Mesendoderm (in vitro differentiated cells): ENCODE measurements at regions not wholly inside any gene's neighbourhood (a gene's known extent, or its start where the extent isn't known, plus 50 kb on each side); places are given as distances from the start of the nearest gene placed in this dataset.
A peak's percentile ranks its signal among the peaks of the same experiment; 100 is the strongest.

ENCODE experiments used
- DNase-seq: peaks from one replicate; pipeline ENCODE4 v3.0.0; 2013
- H2AK5ac ChIP-seq: 2 replicates; pipeline ENCODE4 v1.6.1; 2013; ENCODE audit warnings: low read length, inconsistent platforms
- H2BK120ac ChIP-seq: 2 replicates; pipeline ENCODE4 v1.6.1; 2013; ENCODE audit warnings: low read depth, mild to moderate bottlenecking, low read length, moderate library complexity, mixed read lengths
- H2BK15ac ChIP-seq: replicated peaks from 2 replicates; pipeline ENCODE4 v1.6.1; 2013; ENCODE audit warnings: low read depth, mild to moderate bottlenecking, moderate library complexity
- H2BK5ac ChIP-seq: 2 replicates; pipeline ENCODE4 v1.6.1; 2013; ENCODE audit warnings: low read length, inconsistent platforms
- H3K18ac ChIP-seq: 2 replicates; pipeline ENCODE4 v1.6.1; 2013; ENCODE audit warnings: mild to moderate bottlenecking, low read length, mixed read lengths
- H3K23ac ChIP-seq: one replicate; pipeline ENCODE4 v1.6.1; 2013; ENCODE audit warnings: low read length
- H3K27ac ChIP-seq: 2 replicates; pipeline ENCODE4 v1.5.1; 2013; ENCODE audit warnings: low read depth, mild to moderate bottlenecking, inconsistent platforms, low read length, moderate library complexity
- H3K27me3 ChIP-seq: 2 replicates; pipeline ENCODE4 v1.6.1; 2013; ENCODE audit warnings: low read length, control low read depth, mild to moderate bottlenecking, inconsistent platforms; ENCODE audit not compliant: insufficient read depth, poor library complexity
- H3K36me3 ChIP-seq: 2 replicates; pipeline ENCODE4 v1.6.1; 2013; ENCODE audit warnings: low read length, inconsistent platforms; ENCODE audit not compliant: control insufficient read depth, insufficient read depth
- H3K4ac ChIP-seq: one replicate; pipeline ENCODE4 v1.6.1; 2013; ENCODE audit warnings: low read depth, mild to moderate bottlenecking, low read length, moderate library complexity
- H3K4me1 ChIP-seq: 2 replicates; pipeline ENCODE4 v1.6.1; 2013; ENCODE audit warnings: low read depth, low read length, inconsistent platforms; ENCODE audit not compliant: control insufficient read depth
- H3K4me2 ChIP-seq: 2 replicates; pipeline ENCODE4 v1.6.1; 2013; ENCODE audit warnings: low read length
- H3K4me3 ChIP-seq: 2 replicates; pipeline ENCODE4 v1.5.1; 2013; ENCODE audit warnings: mild to moderate bottlenecking, low read length
- H3K56ac ChIP-seq: one replicate; pipeline ENCODE4 v1.6.1; 2013; ENCODE audit warnings: low read length
- H3K79me1 ChIP-seq: 2 replicates; pipeline ENCODE4 v1.6.1; 2013; ENCODE audit warnings: low read length, inconsistent platforms
- H3K79me2 ChIP-seq: 2 replicates; pipeline ENCODE4 v1.6.1; 2013; ENCODE audit warnings: mild to moderate bottlenecking, low read length; ENCODE audit not compliant: control insufficient read depth, insufficient read depth
- H3K9ac ChIP-seq: 2 replicates; pipeline ENCODE4 v1.6.1; 2013; ENCODE audit warnings: low read length, inconsistent platforms
- H4K5ac ChIP-seq: one replicate; pipeline ENCODE4 v1.6.1; 2013; ENCODE audit warnings: low read length
- H4K8ac ChIP-seq: one replicate; pipeline ENCODE4 v1.6.1; 2013; ENCODE audit warnings: low read depth, mild to moderate bottlenecking, control low read depth, low read length, moderate library complexity
- whole genome bisulfite sequencing: extraction: QIAGEN DNeasy Blood & Tissue Kit; methylation state at CpG from one replicate; pipeline ENCODE4 v1.1.7; 2013; ENCODE audit warnings: low lambda C conversion rate, missing lambda C conversion rate; ENCODE audit not compliant: insufficient coverage; ENCODE audit errors: extremely low coverage; 5-methylcytosine and 5-hydroxymethylcytosine counted together

- Histone ChIP-seq H3K79me2 (no peaks in the 10 kb centered on the region), H3K56ac (no peak overlapping the region), H3K4ac (no peak overlapping the region), H3K27ac (no peak overlapping the region), H2BK120ac (no peak overlapping the region), H3K4me3 (no peak overlapping the region), H3K27me3 (no peaks in the 10 kb centered on the region), H3K9ac (no peak overlapping the region), H2BK5ac (no peak overlapping the region), H3K36me3 (no peaks in the 10 kb centered on the region), H3K79me1 (no peaks in the 10 kb centered on the region), H2BK15ac (no peak overlapping the region), H4K5ac (no peak overlapping the region), H3K23ac (no peak overlapping the region), H3K4me1 (peaks cover 4% of the 10 kb centered on the region), H3K18ac (no peak overlapping the region), H2AK5ac (no peak overlapping the region), H4K8ac (no peak overlapping the region), H3K4me2 (no peak overlapping the region)
- no CpG with 5 or more reads among the region's 2 CpGs for WGBS
- DNase-seq: no peak
These were observed 154.0 kb downstream of the KCNA5 start for GRCh38 chr12:5197656-5198055.

DNA sequence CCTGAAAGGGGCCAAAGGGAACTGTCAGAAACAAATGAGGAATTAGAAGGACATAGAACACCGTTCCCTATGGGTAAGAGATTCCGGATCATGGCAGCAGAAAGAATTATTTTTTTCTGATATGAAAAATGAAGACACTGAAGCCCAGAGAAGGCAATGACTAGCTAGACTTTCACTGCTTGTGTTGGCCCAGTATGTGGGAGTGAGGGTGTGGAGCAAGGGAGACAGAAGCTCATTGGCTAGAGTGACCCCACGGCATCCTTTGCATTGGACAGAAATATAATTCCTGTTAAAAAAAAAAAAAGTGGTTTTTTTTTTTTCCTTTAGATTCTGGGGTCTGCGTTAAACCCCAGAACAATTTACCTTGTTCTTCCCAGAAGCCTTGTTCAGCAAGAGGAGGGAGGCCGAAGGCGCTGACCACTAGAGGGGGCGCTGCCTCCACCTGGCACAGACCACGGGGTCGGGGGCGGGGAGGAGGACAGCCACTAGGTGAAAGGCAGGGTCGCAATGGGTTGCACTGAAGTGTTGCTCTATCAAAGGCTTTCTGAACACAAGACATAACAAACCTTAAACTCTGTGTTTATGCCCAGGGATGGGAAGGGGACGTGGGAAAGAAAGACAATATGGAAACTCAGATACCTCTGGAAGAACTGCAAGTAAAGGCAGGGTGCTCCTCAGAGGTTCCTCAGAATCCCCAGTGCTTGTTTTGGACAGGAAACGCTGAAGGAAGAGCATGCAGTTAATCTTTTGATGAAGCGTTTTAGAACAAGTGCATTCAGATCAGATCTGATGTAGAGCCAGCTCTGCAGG, 156.8 kb downstream of the KCNA5 start:
- Histone ChIP-seq H3K4me3 (no peak overlapping the region), H3K56ac (no peak overlapping the region), H2AK5ac (no peak overlapping the region), H3K79me2 (no peaks in the 10 kb centered on the region), H2BK5ac (no peak overlapping the region), H4K8ac (no peak overlapping the region), H3K27me3 (no peaks in the 10 kb centered on the region), H3K36me3 (no peaks in the 10 kb centered on the region), H2BK120ac (no peak overlapping the region), H3K4me2 (no peak overlapping the region), H3K18ac (no peak overlapping the region), H3K23ac (no peak overlapping the region), H3K27ac (no peak overlapping the region), H3K4ac (no peak overlapping the region), H3K9ac (no peak overlapping the region), H3K4me1 (peaks cover 4% of the 10 kb centered on the region), H4K5ac (no peak overlapping the region), H3K79me1 (no peaks in the 10 kb centered on the region), H2BK15ac (no peak overlapping the region)
- peak; percentile 79 for DNase-seq
- no CpG with 5 or more reads among the region's 14 CpGs for WGBS

DNA sequence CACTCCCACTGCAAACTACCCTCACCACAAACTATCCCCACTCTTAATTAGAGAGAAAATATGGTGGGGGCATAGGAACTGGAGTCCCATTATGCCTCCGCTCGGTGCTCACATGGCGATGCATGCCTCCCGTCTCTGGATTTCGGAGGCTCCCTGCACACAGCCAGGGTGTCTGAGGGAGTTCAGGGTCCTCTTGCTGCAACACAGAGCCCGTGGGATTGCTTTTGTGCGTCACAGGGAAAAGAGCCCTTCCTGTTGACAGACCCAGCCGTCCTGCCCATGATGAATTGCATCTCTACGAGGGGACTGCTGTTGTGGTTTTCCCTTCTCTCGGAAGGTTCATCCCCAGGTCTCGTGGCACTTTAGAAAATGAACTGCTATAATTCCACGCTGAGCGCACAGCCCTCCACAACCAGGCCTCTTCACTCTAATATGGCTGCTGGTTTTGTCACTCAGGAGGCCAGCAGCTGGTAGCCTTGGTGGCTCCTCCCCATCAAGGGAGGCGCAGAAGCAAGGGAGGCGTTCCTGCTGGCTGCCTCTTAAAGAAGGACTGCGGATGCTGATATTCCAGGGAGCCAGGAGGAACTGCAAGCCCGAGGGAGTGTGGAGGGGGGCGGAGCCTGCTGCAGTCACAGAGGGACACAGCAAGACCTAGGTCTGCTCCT, 158.0 kb downstream of the KCNA5 start:
- Histone ChIP-seq H2BK5ac (no peak overlapping the region), H3K4me3 (no peak overlapping the region), H3K56ac (peak overlapping the region; percentile 53), H4K5ac (no peak overlapping the region), H3K18ac (no peak overlapping the region), H3K4ac (no peak overlapping the region), H3K27ac (no peak overlapping the region), H2BK120ac (no peak overlapping the region), H2AK5ac (no peak overlapping the region), H3K79me2 (no peaks in the 10 kb centered on the region), H2BK15ac (no peak overlapping the region), H3K27me3 (no peaks in the 10 kb centered on the region), H4K8ac (no peak overlapping the region), H3K4me2 (no peak overlapping the region), H3K79me1 (no peaks in the 10 kb centered on the region), H3K4me1 (peaks cover 4% of the 10 kb centered on the region), H3K9ac (no peak overlapping the region), H3K36me3 (no peaks in the 10 kb centered on the region), H3K23ac (no peak overlapping the region)
- WGBS: no CpG with 5 or more reads among the region's 18 CpGs
- peak; percentile 85 for DNase-seq

DNA sequence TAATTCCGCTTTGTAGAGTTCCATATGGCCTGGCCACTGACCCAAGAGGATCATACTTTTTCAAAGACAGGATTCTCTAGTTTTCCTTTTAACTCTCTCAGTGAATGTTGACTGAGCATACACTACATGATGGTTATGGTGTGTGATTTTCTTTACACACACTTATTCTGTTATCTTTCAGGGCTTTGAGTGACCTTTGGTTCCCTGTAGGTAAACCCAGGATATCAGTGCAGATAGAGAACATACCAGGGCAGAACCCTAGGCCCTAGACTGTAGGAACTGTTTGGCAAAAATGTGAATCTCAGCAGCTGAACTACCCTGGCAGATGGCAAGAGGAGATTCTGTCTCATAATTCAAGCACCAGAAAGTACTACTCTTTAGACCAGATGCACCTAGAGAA, 159.6 kb downstream of the KCNA5 start:
- no peak overlapping the region for H4K8ac ChIP-seq
- no peak overlapping the region for H2BK15ac ChIP-seq
- H3K56ac ChIP-seq: no peak overlapping the region
- H3K27ac ChIP-seq: no peak overlapping the region
- H3K18ac ChIP-seq: no peak overlapping the region
- H2BK5ac ChIP-seq: no peak overlapping the region
- DNase-seq: no peak
- peaks cover 4% of the 10 kb centered on the region for H3K4me1 ChIP-seq
- WGBS: no CpG with 5 or more reads among the region's 1 CpG
- H3K79me2 ChIP-seq: no peaks in the 10 kb centered on the region
- no peak overlapping the region for H3K4me2 ChIP-seq
- no peaks in the 10 kb centered on the region for H3K27me3 ChIP-seq
- H2AK5ac ChIP-seq: no peak overlapping the region
- H3K23ac ChIP-seq: no peak overlapping the region
- no peaks in the 10 kb centered on the region for H3K36me3 ChIP-seq
- H3K4ac ChIP-seq: no peak overlapping the region
- no peak overlapping the region for H2BK120ac ChIP-seq
- no peaks in the 10 kb centered on the region for H3K79me1 ChIP-seq
- H4K5ac ChIP-seq: no peak overlapping the region
- H3K4me3 ChIP-seq: no peak overlapping the region
- H3K9ac ChIP-seq: no peak overlapping the region

DNA sequence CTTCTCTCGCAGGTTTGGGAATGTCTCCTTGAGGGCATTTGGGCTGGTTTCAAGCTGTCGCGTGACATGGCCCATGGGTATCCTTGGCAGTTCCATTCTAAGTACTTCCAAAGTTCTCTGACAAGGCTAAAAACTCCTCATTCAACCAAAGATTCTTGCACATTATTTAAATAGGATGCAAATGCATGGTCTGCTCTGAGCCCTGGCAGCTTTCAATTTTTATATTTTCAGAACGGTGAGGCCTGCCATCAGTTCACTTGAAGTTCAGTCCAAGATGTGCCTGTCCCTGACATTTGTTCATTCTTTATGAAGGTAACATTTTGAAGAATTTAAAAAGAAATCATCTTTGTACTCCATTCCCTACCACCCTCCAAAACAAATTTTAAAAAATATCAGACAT, 160.0 kb downstream of the KCNA5 start:
- no peak overlapping the region for H3K23ac ChIP-seq
- H3K4ac ChIP-seq: no peak overlapping the region
- H3K4me1 ChIP-seq: peaks cover 4% of the 10 kb centered on the region
- no peak overlapping the region for H4K5ac ChIP-seq
- no peak overlapping the region for H2BK120ac ChIP-seq
- no CpG with 5 or more reads among the region's 4 CpGs for WGBS
- no peaks in the 10 kb centered on the region for H3K36me3 ChIP-seq
- H4K8ac ChIP-seq: no peak overlapping the region
- H2BK15ac ChIP-seq: no peak overlapping the region
- H3K27ac ChIP-seq: no peak overlapping the region
- H3K79me2 ChIP-seq: no peaks in the 10 kb centered on the region
- H2BK5ac ChIP-seq: no peak overlapping the region
- no peak overlapping the region for H3K4me2 ChIP-seq
- no peak overlapping the region for H2AK5ac ChIP-seq
- H3K18ac ChIP-seq: no peak overlapping the region
- H3K27me3 ChIP-seq: no peaks in the 10 kb centered on the region
- no peak for DNase-seq
- H3K9ac ChIP-seq: no peak overlapping the region
- no peak overlapping the region for H3K4me3 ChIP-seq
- no peaks in the 10 kb centered on the region for H3K79me1 ChIP-seq
- no peak overlapping the region for H3K56ac ChIP-seq
